ENCODE measurements at regions not wholly inside any gene's neighbourhood (a gene's known extent, or its start where the extent isn't known, plus 50 kb on each side); places are given as distances from the start of the nearest gene placed in this dataset.

- TF ChIP-seq, protein P1, sequence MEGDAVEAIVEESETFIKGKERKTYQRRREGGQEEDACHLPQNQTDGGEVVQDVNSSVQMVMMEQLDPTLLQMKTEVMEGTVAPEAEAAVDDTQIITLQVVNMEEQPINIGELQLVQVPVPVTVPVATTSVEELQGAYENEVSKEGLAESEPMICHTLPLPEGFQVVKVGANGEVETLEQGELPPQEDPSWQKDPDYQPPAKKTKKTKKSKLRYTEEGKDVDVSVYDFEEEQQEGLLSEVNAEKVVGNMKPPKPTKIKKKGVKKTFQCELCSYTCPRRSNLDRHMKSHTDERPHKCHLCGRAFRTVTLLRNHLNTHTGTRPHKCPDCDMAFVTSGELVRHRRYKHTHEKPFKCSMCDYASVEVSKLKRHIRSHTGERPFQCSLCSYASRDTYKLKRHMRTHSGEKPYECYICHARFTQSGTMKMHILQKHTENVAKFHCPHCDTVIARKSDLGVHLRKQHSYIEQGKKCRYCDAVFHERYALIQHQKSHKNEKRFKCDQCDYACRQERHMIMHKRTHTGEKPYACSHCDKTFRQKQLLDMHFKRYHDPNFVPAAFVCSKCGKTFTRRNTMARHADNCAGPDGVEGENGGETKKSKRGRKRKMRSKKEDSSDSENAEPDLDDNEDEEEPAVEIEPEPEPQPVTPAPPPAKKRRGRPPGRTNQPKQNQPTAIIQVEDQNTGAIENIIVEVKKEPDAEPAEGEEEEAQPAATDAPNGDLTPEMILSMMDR (IDR thresholded peaks at IDR 0.05; ENCODE audit: insufficient read depth, low read length, poor library complexity, severe bottlenecking): no peak
- Histone ChIP-seq H3K4me3 (replicated peaks; ENCODE audit: low read depth, low read length) (no peak overlapping the region), H3K27me3 (replicated peaks; ENCODE audit: control insufficient read depth, insufficient read depth, low read length) (no peaks in the 10 kb centered on the region), H3K36me3 (ENCODE audit: control insufficient read depth, insufficient read depth, low read length) (no peaks in the 10 kb centered on the region)
- DNase-seq (ENCODE audit: extremely low read depth, insufficient read length): no peak
Observed at GRCh38 chr6:166046982-166047381, 120.7 kb downstream of the TBXT start.

DNA sequence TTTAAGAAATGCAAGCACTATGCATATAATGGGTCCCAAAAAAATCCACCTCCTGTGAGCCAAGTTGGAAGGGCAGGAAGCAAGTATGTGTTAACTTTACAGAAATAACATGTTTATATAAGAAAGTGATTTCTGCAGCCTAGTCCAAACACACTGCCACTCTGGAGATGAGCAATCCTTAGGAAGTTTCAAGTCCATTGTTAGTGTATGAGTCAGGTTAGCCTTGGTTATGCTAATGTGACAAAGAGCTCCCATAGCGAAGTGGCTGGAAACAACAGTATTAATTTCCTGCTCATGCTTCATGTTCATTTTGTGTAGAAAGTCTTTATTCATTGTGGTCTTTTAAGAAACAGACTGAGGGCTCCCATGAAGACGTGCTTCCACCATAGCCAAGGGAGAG is 121.4 kb downstream of the TBXT start:
- TF ChIP-seq, protein P1 (IDR thresholded peaks at IDR 0.05; ENCODE audit: insufficient read depth, low read length, poor library complexity, severe bottlenecking): no peak
- Histone ChIP-seq H3K4me3 (replicated peaks; ENCODE audit: low read depth, low read length) (no peak overlapping the region), H3K27me3 (replicated peaks; ENCODE audit: control insufficient read depth, insufficient read depth, low read length) (no peaks in the 10 kb centered on the region), H3K36me3 (ENCODE audit: control insufficient read depth, insufficient read depth, low read length) (no peaks in the 10 kb centered on the region)
- DNase-seq (ENCODE audit: extremely low read depth, insufficient read length): no peak

DNA sequence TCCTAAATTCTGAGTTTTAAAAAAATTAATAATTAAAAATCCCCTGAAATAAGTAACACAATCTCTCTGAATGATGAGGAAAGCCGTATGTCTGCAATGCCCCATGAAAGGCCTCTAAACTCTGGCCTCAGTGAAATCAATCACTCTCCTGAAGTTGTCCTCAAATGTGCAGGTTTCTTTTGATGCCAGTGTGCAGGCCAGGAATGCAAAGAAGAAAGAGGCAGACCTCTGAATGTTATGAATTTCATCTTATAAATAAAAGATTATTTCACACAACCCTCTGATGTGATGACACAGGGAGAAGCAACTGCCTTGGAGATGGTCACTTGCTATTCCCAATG is 121.8 kb downstream of the TBXT start:
- Histone ChIP-seq H3K27me3 (replicated peaks; ENCODE audit: control insufficient read depth, insufficient read depth, low read length) (no peaks in the 10 kb centered on the region), H3K4me3 (replicated peaks; ENCODE audit: low read depth, low read length) (no peak overlapping the region), H3K36me3 (ENCODE audit: control insufficient read depth, insufficient read depth, low read length) (no peaks in the 10 kb centered on the region)
- TF ChIP-seq, protein P1 (IDR thresholded peaks at IDR 0.05; ENCODE audit: insufficient read depth, low read length, poor library complexity, severe bottlenecking): no peak
- DNase-seq (ENCODE audit: extremely low read depth, insufficient read length): no peak

DNA sequence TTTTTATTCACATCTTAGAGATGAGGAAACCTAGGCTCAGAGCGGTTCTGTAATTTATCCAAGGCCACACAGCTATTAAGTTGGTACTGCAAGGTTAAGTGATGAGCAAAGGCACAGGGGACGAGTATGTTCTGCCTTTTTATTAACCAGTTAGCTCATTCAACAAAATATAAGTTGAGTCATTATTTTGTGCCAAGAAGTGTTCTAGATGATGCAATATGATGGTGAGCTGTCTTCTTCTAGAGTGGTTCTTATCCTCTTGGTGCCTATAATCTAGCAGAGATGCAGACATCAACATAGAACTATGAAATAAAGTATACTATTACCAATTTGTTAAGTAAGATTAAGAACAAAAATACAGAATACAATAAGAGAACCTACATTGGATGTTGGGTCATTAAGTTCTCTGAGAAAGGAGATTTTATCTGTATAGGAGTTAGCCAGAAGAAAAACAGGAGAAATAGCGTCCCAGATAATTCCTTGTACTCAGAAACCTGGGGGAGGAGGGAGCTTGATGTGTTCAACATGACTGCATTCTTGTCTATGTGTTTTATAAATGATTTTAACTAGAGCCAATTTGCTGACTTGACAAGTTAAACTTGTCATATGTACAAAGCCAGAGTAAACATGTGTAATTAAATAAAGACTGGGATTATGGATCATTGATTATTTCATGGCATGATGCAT is 122.3 kb downstream of the TBXT start:
- Histone ChIP-seq H3K36me3 (ENCODE audit: control insufficient read depth, insufficient read depth, low read length) (no peaks in the 10 kb centered on the region), H3K4me3 (replicated peaks; ENCODE audit: low read depth, low read length) (no peak overlapping the region), H3K27me3 (replicated peaks; ENCODE audit: control insufficient read depth, insufficient read depth, low read length) (no peaks in the 10 kb centered on the region)
- DNase-seq (ENCODE audit: extremely low read depth, insufficient read length): no peak
- TF ChIP-seq, protein P1 (IDR thresholded peaks at IDR 0.05; ENCODE audit: insufficient read depth, low read length, poor library complexity, severe bottlenecking): no peak

GRCh38 chr6:166041277-166041676 is 126.4 kb downstream of the TBXT start:
- DNase-seq (ENCODE audit: extremely low read depth, insufficient read length): no peak
- Histone ChIP-seq H3K36me3 (ENCODE audit: control insufficient read depth, insufficient read depth, low read length) (no peaks in the 10 kb centered on the region), H3K4me3 (replicated peaks; ENCODE audit: low read depth, low read length) (no peak overlapping the region), H3K27me3 (replicated peaks; ENCODE audit: control insufficient read depth, insufficient read depth, low read length) (no peaks in the 10 kb centered on the region)
- TF ChIP-seq, protein P1 (IDR thresholded peaks at IDR 0.05; ENCODE audit: insufficient read depth, low read length, poor library complexity, severe bottlenecking): no peak

- Histone ChIP-seq H3K27me3 (replicated peaks; ENCODE audit: control insufficient read depth, insufficient read depth, low read length) (no peaks in the 10 kb centered on the region), H3K36me3 (ENCODE audit: control insufficient read depth, insufficient read depth, low read length) (no peaks in the 10 kb centered on the region), H3K4me3 (replicated peaks; ENCODE audit: low read depth, low read length) (no peak overlapping the region)
- TF ChIP-seq, protein P1 (IDR thresholded peaks at IDR 0.05; ENCODE audit: insufficient read depth, low read length, poor library complexity, severe bottlenecking): no peak
- no peak for DNase-seq (ENCODE audit: extremely low read depth, insufficient read length)
Observed at GRCh38 chr6:166040292-166040691, 127.4 kb downstream of the TBXT start.
